A673 (cell line): ENCODE measurements at regions not wholly inside any gene's neighbourhood (a gene's known extent, or its start where the extent isn't known, plus 50 kb on each side); places are given as distances from the start of the nearest gene placed in this dataset.

Experiments used
- BruUV-seq: library from RNA; stranded (reverse); fragments of 400-500 nt; replicated peaks from 2 replicates; lab custom pipeline; 2021; lab: Mats Ljungman, UMichigan
- CTCF ChIA-PET: fragments of 300-600 bp; sonication (Branson Sonifier 250); formaldehyde crosslinking; loops from one replicate; lab custom pipeline; 2022; ENCODE audit warnings: antibody characterized with exemption; lab: Charles Lee
- POLR2A ChIA-PET: fragments of 300-600 bp; sonication (Branson Sonifier 250); formaldehyde crosslinking; loops from one replicate; lab custom pipeline; 2022; ENCODE audit warnings: antibody characterized with exemption; ENCODE audit not compliant: low non-redundant PET; lab: Charles Lee
- DNase-seq: peaks from one replicate; pipeline ENCODE4 v3.0.0-alpha.2; 2015; ENCODE audit warnings: low spot score
- H3K27ac ChIP-seq: fragments of 200-600 bp; sonication (generic); 2 replicates; pipeline ENCODE4 v1.5.1; 2016; ENCODE audit warnings: mixed run types, low read depth, mild to moderate bottlenecking, mixed read lengths, antibody characterized with exemption, low read length; ENCODE audit not compliant: poor library complexity, severe bottlenecking
- H3K27me3 ChIP-seq: fragments of 200-600 bp; sonication (generic); replicated peaks from 2 replicates; pipeline ENCODE4 v1.6.1; 2017; ENCODE audit warnings: mixed run types, low read depth, mild to moderate bottlenecking, mixed read lengths, antibody characterized with exemption, low read length; ENCODE audit not compliant: insufficient read depth, poor library complexity
- H3K36me3 ChIP-seq: fragments of 200-600 bp; sonication (generic); 2 replicates; pipeline ENCODE4 v1.6.1; 2016; ENCODE audit warnings: mixed run types, mild to moderate bottlenecking, mixed read lengths, antibody characterized with exemption, low read length; ENCODE audit not compliant: insufficient read depth, poor library complexity, severe bottlenecking
- H3K4me1 ChIP-seq: fragments of 200-600 bp; sonication (generic); 2 replicates; pipeline ENCODE4 v1.6.1; 2017; ENCODE audit warnings: mixed run types, mild to moderate bottlenecking, mixed read lengths, antibody characterized with exemption, low read length; ENCODE audit not compliant: insufficient read depth, poor library complexity, severe bottlenecking
- H3K4me3 ChIP-seq: fragments of 200-600 bp; sonication (generic); 2 replicates; pipeline ENCODE4 v1.5.1; 2016; ENCODE audit warnings: low read depth, mixed run types, mild to moderate bottlenecking, mixed read lengths, low read length; ENCODE audit not compliant: poor library complexity, severe bottlenecking
- H3K9me3 ChIP-seq: fragments of 200-600 bp; sonication (generic); 2 replicates; pipeline ENCODE4 v1.6.1; 2016; ENCODE audit warnings: mixed run types, low read depth, mild to moderate bottlenecking, mixed read lengths, antibody characterized with exemption, low read length; ENCODE audit not compliant: poor library complexity, severe bottlenecking
- EZH2 ChIP-seq: fragments of 200-600 bp; sonication (generic); IDR thresholded peaks from 2 replicates; pipeline ENCODE4 v1.6.1; 2017; ENCODE audit warnings: borderline replicate concordance, low read depth, mild to moderate bottlenecking, mixed read lengths, antibody characterized with exemption, low read length; ENCODE audit not compliant: poor library complexity, severe bottlenecking
- intact Hi-C: fragments of 100-400 bp; cut with micrococcal nuclease; formaldehyde crosslinking; loops from one replicate; pipeline ENCODE4 v1.10.0; 2022; ENCODE audit not compliant: unreplicated experiment
- TF ChIP-seq, protein P1 (sequence below): fragments of 300-800, 200-600 bp; sonication (generic); conservative IDR thresholded peaks from 2 replicates; pipeline ENCODE4 v1.5.1; 2017; ENCODE audit warnings: low read depth, mild to moderate bottlenecking, antibody characterized with exemption, low read length, moderate library complexity, mixed read lengths

DNA sequence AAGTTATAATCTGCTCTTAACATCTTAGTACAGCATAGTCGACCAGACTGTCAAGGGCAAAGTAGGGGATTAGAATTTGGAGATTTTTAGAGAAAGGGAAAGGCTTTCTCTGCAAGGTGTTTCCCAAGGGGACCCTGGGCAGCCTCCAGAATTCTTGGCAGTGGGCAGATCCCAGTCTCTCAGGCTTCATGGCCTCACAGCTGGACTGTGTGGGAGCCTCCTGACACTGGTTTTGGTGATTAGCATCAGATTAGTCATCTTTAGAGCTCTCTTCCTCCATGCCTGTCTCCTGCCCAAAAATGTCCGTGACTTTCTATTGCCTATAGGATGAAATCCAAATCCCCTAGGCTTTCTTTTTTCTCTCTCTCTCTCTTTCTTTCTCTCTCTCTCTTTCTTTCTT lies 370.7 kb downstream of the ZSWIM6 start:
- H3K27me3 ChIP-seq = no peaks in the 10 kb centered on the region
- ChIA-PET POLR2A (no interaction called here), CTCF (no interaction called here)
- no peaks in the 10 kb centered on the region for H3K36me3 ChIP-seq
- intact Hi-C loops = no loop called here
- TF ChIP-seq EZH2 = no peak
- TF ChIP-seq, protein P1, sequence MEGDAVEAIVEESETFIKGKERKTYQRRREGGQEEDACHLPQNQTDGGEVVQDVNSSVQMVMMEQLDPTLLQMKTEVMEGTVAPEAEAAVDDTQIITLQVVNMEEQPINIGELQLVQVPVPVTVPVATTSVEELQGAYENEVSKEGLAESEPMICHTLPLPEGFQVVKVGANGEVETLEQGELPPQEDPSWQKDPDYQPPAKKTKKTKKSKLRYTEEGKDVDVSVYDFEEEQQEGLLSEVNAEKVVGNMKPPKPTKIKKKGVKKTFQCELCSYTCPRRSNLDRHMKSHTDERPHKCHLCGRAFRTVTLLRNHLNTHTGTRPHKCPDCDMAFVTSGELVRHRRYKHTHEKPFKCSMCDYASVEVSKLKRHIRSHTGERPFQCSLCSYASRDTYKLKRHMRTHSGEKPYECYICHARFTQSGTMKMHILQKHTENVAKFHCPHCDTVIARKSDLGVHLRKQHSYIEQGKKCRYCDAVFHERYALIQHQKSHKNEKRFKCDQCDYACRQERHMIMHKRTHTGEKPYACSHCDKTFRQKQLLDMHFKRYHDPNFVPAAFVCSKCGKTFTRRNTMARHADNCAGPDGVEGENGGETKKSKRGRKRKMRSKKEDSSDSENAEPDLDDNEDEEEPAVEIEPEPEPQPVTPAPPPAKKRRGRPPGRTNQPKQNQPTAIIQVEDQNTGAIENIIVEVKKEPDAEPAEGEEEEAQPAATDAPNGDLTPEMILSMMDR = no peak
- peak; percentile 32 for DNase-seq
- no peak overlapping the region for H3K27ac ChIP-seq
- no TSS peak for BruUV-seq
- H3K4me1 ChIP-seq = peaks cover 8% of the 10 kb centered on the region
- H3K4me3 ChIP-seq = no peak overlapping the region
- H3K9me3 ChIP-seq = no peaks in the 10 kb centered on the region

DNA sequence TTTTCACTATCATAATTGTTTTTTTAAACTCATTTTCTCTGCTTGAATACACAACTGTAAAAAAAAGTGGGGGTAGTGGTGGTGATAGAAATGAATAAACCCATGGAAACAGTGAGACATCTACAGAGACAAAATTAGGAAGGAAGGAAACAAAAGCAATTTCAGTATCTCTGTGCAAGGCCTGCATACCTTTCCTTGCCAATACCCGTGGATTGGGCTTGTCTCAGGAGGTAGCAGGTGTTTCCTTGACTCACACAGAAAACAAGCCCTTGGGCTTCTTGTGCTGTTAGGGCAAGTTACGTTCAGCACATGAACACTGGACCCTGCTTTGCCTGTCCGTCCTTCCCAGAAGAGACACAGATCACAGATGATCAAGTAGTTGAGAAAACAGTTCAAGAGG lies 372.2 kb downstream of the ZSWIM6 start:
- TF ChIP-seq, protein P1 = no peak
- TF ChIP-seq EZH2 = no peak
- peaks cover 8% of the 10 kb centered on the region for H3K4me1 ChIP-seq
- no peak for DNase-seq
- H3K27ac ChIP-seq = no peak overlapping the region
- H3K9me3 ChIP-seq = no peaks in the 10 kb centered on the region
- H3K4me3 ChIP-seq = no peak overlapping the region
- no peaks in the 10 kb centered on the region for H3K27me3 ChIP-seq
- POLR2A ChIA-PET = no interaction called here
- H3K36me3 ChIP-seq = no peaks in the 10 kb centered on the region
- no TSS peak for BruUV-seq
- CTCF ChIA-PET = no interaction called here
- intact Hi-C loops = no loop called here

GRCh38 chr5:61706751-61707150 lies 374.7 kb downstream of the ZSWIM6 start:
- Histone ChIP-seq H3K4me1 (peaks cover 4% of the 10 kb centered on the region), H3K36me3 (no peaks in the 10 kb centered on the region), H3K4me3 (no peak overlapping the region), H3K27me3 (no peaks in the 10 kb centered on the region), H3K9me3 (no peaks in the 10 kb centered on the region), H3K27ac (no peak overlapping the region)
- BruUV-seq = no TSS peak
- intact Hi-C loops = no loop called here
- ChIA-PET POLR2A (no interaction called here), CTCF (no interaction called here)
- DNase-seq = no peak
- no peak for TF ChIP-seq EZH2
- TF ChIP-seq, protein P1 = no peak
